Panc1 (cell line): ENCODE measurements at regions not wholly inside any gene's neighbourhood (a gene's known extent, or its start where the extent isn't known, plus 50 kb on each side); places are given as distances from the start of the nearest gene placed in this dataset.

Source experiments
- ATAC-seq: fragments of 200-7000 bp; cut with Tn5 transposase; 2 replicates; pipeline ENCODE4 v1.9.1; 2020; ENCODE audit warnings: mild to moderate bottlenecking, moderate library complexity
- BruUV-seq: library from RNA; stranded (reverse); fragments of 400-500 nt; replicated peaks from 2 replicates; lab custom pipeline; 2021; lab: Mats Ljungman, UMichigan
- CTCF ChIA-PET: fragments of 300-600 bp; sonication (Branson Sonifier 250); formaldehyde crosslinking; loops from one replicate; lab custom pipeline; 2022; ENCODE audit warnings: antibody characterized with exemption; lab: Charles Lee
- POLR2A ChIA-PET: fragments of 300-600 bp; sonication (Branson Sonifier 250); formaldehyde crosslinking; loops from one replicate; lab custom pipeline; 2022; ENCODE audit warnings: antibody characterized with exemption; lab: Charles Lee
- DNase-seq: peaks from one replicate; pipeline ENCODE4 v3.0.0-alpha.2; 2010; ENCODE audit warnings: low read depth, low spot score
- H3K27ac ChIP-seq: 2 replicates; pipeline ENCODE4 v1.5.1; 2011; ENCODE audit warnings: mild to moderate bottlenecking, low read length, inconsistent platforms
- H3K27me3 ChIP-seq: fragments of 200-500 bp; sonication (Bioruptor generic); 2 replicates; pipeline ENCODE4 v1.6.0; 2014; ENCODE audit warnings: low read length, inconsistent platforms; ENCODE audit not compliant: control insufficient read depth, insufficient read depth
- H3K36me3 ChIP-seq: fragments of 200-500 bp; sonication (Bioruptor generic); 2 replicates; pipeline ENCODE4 v1.5.1; 2014; ENCODE audit warnings: inconsistent platforms, mild to moderate bottlenecking, low read length, moderate library complexity; ENCODE audit not compliant: control insufficient read depth, insufficient read depth
- H3K4me1 ChIP-seq: 2 replicates; pipeline ENCODE4 v1.5.1; 2011; ENCODE audit warnings: inconsistent platforms, mild to moderate bottlenecking, low read length, moderate library complexity; ENCODE audit not compliant: control insufficient read depth, insufficient read depth
- H3K4me3 ChIP-seq, 2 experiments: 2 replicates each; pipeline ENCODE4 v1.5.1; 2011 to 2012; ENCODE audit warnings: low read depth in 2 of 2, low read length in 2 of 2, mild to moderate bottlenecking in 2 of 2, inconsistent platforms in 1 of 2, moderate library complexity in 1 of 2
- H3K9me3 ChIP-seq: fragments of 200-500 bp; sonication (Bioruptor generic); 2 replicates; pipeline ENCODE4 v1.5.1; 2014; ENCODE audit warnings: low read depth, mild to moderate bottlenecking, inconsistent platforms, low read length, moderate library complexity; ENCODE audit not compliant: control insufficient read depth, insufficient read depth
- CTCF ChIP-seq: fragments of 450-650 bp; IDR thresholded peaks from 2 replicates; pipeline ENCODE4 v1.5.1; 2017; ENCODE audit warnings: mild to moderate bottlenecking
- POLR2AphosphoS5 ChIP-seq: IDR thresholded peaks from 2 replicates; pipeline ENCODE4 v1.6.1; 2012; ENCODE audit warnings: mild to moderate bottlenecking, low read depth, low read length, moderate library complexity
- SIN3A ChIP-seq: IDR thresholded peaks from 2 replicates; pipeline ENCODE4 v1.6.1; 2012; ENCODE audit warnings: low read depth, mild to moderate bottlenecking, low read length, moderate library complexity, borderline replicate concordance; ENCODE audit not compliant: insufficient read depth
- TCF7L2 ChIP-seq: IDR thresholded peaks from 2 replicates; pipeline ENCODE4 v1.6.1; 2011; ENCODE audit warnings: mild to moderate bottlenecking, low read depth, low read length, inconsistent platforms
- in situ Hi-C: cut with HindIII; loops from 2 replicates; pipeline ENCODE4 v1.10.0; 2016; ENCODE audit warnings: low sequenced_read_pairs, low pct_unique_long_range_greater_than_20kb
- intact Hi-C: fragments of 100-400 bp; cut with micrococcal nuclease; formaldehyde crosslinking; loops from one replicate; pipeline ENCODE4 v1.10.0; 2022; ENCODE audit not compliant: unreplicated experiment
- TF ChIP-seq, protein P1 (sequence below), 2 experiments: IDR thresholded peaks; 2 replicates each; pipeline ENCODE4 v1.6.1; 2011 to 2012; ENCODE audit warnings: low read depth in 2 of 2, control low read depth in 1 of 2, low read length in 1 of 2, mild to moderate bottlenecking in 1 of 2, moderate library complexity in 1 of 2; ENCODE audit not compliant: insufficient read depth in 1 of 2

DNA sequence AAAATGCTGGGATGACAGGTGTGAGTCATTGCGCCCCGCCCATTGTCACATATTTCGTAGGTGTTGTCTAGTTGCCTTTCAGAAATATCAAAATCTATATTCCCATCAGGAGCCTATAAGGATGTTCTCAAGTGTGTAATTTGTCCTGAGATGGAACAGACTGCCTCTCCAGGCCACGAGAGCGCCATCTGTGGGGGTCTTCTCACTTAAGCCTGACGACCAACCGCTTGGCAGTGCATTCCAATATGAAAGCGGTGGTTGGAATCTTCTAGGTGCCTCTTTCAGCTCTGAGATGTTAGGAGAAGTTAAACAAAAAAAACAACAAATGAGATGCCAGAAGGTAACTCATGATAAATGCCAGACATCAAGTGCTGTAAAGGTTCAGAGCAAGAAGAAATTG is 488.5 kb downstream of the QKI start:
- in situ Hi-C loops = no loop called here
- Histone ChIP-seq H3K27ac (no peak overlapping the region), H3K27me3 (no peaks in the 10 kb centered on the region), H3K4me3 (no peak overlapping the region), H3K4me1 (no peaks in the 10 kb centered on the region), H3K36me3 (no peaks in the 10 kb centered on the region), H3K9me3 (no peaks in the 10 kb centered on the region)
- intact Hi-C loops = no loop called here
- no TSS peak for BruUV-seq
- no peak for ATAC-seq
- DNase-seq = no peak
- ChIA-PET POLR2A (no interaction called here), CTCF (no interaction called here)
- TF ChIP-seq POLR2AphosphoS5 (no peak), TCF7L2 (no peak), SIN3A (no peak), CTCF (no peak)
- TF ChIP-seq, protein P1, sequence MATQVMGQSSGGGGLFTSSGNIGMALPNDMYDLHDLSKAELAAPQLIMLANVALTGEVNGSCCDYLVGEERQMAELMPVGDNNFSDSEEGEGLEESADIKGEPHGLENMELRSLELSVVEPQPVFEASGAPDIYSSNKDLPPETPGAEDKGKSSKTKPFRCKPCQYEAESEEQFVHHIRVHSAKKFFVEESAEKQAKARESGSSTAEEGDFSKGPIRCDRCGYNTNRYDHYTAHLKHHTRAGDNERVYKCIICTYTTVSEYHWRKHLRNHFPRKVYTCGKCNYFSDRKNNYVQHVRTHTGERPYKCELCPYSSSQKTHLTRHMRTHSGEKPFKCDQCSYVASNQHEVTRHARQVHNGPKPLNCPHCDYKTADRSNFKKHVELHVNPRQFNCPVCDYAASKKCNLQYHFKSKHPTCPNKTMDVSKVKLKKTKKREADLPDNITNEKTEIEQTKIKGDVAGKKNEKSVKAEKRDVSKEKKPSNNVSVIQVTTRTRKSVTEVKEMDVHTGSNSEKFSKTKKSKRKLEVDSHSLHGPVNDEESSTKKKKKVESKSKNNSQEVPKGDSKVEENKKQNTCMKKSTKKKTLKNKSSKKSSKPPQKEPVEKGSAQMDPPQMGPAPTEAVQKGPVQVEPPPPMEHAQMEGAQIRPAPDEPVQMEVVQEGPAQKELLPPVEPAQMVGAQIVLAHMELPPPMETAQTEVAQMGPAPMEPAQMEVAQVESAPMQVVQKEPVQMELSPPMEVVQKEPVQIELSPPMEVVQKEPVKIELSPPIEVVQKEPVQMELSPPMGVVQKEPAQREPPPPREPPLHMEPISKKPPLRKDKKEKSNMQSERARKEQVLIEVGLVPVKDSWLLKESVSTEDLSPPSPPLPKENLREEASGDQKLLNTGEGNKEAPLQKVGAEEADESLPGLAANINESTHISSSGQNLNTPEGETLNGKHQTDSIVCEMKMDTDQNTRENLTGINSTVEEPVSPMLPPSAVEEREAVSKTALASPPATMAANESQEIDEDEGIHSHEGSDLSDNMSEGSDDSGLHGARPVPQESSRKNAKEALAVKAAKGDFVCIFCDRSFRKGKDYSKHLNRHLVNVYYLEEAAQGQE (IDR thresholded peaks at IDR 0.05; ENCODE audit: insufficient read depth in 1 of 2, low read depth in 2 of 2, low read length in 1 of 2) = no peak

DNA sequence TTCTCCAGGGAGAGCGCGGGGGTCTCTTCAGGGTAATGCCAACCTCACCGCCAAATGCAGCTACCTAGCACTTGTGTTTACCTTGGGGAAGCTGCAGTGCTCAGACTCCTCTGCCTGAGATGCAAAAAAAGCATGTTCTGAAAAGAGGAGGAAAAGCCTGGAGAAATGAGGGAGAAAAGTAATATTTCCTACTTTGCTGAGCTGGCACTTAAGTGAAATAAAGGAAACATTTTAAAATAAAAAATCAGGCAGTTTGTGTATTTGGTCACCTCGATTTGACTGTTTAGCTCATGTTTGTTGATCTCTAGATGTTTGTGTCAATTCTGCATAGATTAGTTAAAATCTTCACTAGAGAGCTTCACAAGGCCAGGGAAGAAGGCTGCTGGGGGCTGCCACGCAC is 487.2 kb downstream of the QKI start:
- ChIA-PET CTCF (no interaction called here), POLR2A (no interaction called here)
- H3K36me3 ChIP-seq = no peaks in the 10 kb centered on the region

More for the DNA sequence above, 487.2 kb downstream of the QKI start:
- Histone ChIP-seq H3K4me1 (no peaks in the 10 kb centered on the region), H3K9me3 (no peaks in the 10 kb centered on the region), H3K4me3 (no peak overlapping the region), H3K27me3 (no peaks in the 10 kb centered on the region), H3K27ac (no peak overlapping the region)
- intact Hi-C loops = no loop called here
- TF ChIP-seq POLR2AphosphoS5 (no peak), TCF7L2 (no peak), CTCF (no peak), SIN3A (no peak)
- TF ChIP-seq, protein P1 (IDR thresholded peaks at IDR 0.05; ENCODE audit: insufficient read depth in 1 of 2, low read depth in 2 of 2, low read length in 1 of 2) = no peak
- DNase-seq = no peak
- BruUV-seq = no TSS peak
- in situ Hi-C loops = no loop called here
- ATAC-seq = no peak
